Lung (tissue), 11 donors: ENCODE measurements at regions not wholly inside any gene's neighbourhood (a gene's known extent, or its start where the extent isn't known, plus 50 kb on each side); places are given as distances from the start of the nearest gene placed in this dataset.
A peak's percentile ranks its signal among the peaks of the same experiment; 100 is the strongest.

Experiments used
- ATAC-seq: fragments of 200-7000 bp; cut with Tn5 transposase; one replicate; pipeline ENCODE4 v1.9.1; 2020; ENCODE audit warnings: moderate number of reproducible peaks; ENCODE audit not compliant: insufficient read depth, low FRiP score
- DNase-seq, 3 donors: peaks; one replicate each; pipeline ENCODE4 v3.0.0-alpha.2; 2013 to 2017
- H3K27ac ChIP-seq, 2 donors: one replicate each; pipeline ENCODE4 v1.5.1; 2013; ENCODE audit warnings: mild to moderate bottlenecking in 2 of 2, moderate library complexity in 2 of 2, control low read depth in 1 of 2, inconsistent platforms in 1 of 2, low read depth in 1 of 2, low read length in 1 of 2
- H3K27me3 ChIP-seq, 3 donors: one replicate each; pipeline ENCODE4 v1.5.1; 2013; ENCODE audit warnings: low read length in 2 of 3; ENCODE audit not compliant: control insufficient read depth in 3 of 3, insufficient read depth in 3 of 3
- H3K36me3 ChIP-seq, 4 donors: one replicate each; pipeline ENCODE4 v1.5.1; 2013; ENCODE audit warnings: low read length in 4 of 4, mild to moderate bottlenecking in 1 of 4, moderate library complexity in 1 of 4; ENCODE audit not compliant: control insufficient read depth in 4 of 4, insufficient read depth in 4 of 4
- H3K4me1 ChIP-seq, 5 donors: one replicate each; pipeline ENCODE4 v1.5.1; 2013; ENCODE audit warnings: low read length in 5 of 5, mild to moderate bottlenecking in 2 of 5, moderate library complexity in 1 of 5; ENCODE audit not compliant: control insufficient read depth in 5 of 5, insufficient read depth in 5 of 5
- H3K4me3 ChIP-seq: one replicate; pipeline ENCODE4 v1.5.1; 2013; ENCODE audit warnings: mild to moderate bottlenecking, control low read depth, moderate library complexity
- H3K9ac ChIP-seq, 2 donors: one replicate each; pipeline ENCODE4 v1.5.1; 2013; ENCODE audit warnings: low read length in 2 of 2, control low read depth in 1 of 2; ENCODE audit not compliant: insufficient read depth in 1 of 2
- H3K9me3 ChIP-seq, 4 donors: one replicate each; pipeline ENCODE4 v1.5.1; 2013; ENCODE audit warnings: low read length in 3 of 4, mild to moderate bottlenecking in 1 of 4, moderate library complexity in 1 of 4; ENCODE audit not compliant: control insufficient read depth in 4 of 4, insufficient read depth in 3 of 4
- WGBS, 2 donors: extraction: QIAGEN DNeasy Blood & Tissue Kit; methylation state at CpG; one replicate each; pipeline ENCODE4 v1.1.7; 2013; 5-methylcytosine and 5-hydroxymethylcytosine counted together
- TF ChIP-seq, protein P1 (sequence below): IDR thresholded peaks from 2 replicates; pipeline ENCODE4 v1.5.1; 2012; ENCODE audit warnings: mild to moderate bottlenecking; ENCODE audit errors: control extremely low read depth, extremely low read depth
- donor health status: control.
- donor health status: control.
- donor health status: Bipolar disorder and iron deficiency.
- donor health status: healthy.
- donor health status: DM: yes; HTN: yes; CAD: no.

- Histone ChIP-seq H3K9ac (no peak overlapping the region), H3K4me1 (peaks cover 0 to 14% (median 3%) of the 10 kb centered on the region in 5 donors), H3K4me3 (no peak overlapping the region), H3K9me3 (no peaks in the 10 kb centered on the region), H3K36me3 (no peaks in the 10 kb centered on the region), H3K27me3 (no peaks in the 10 kb centered on the region), H3K27ac (no peak overlapping the region)
- DNase-seq (peak in 2 of 3 donors; percentile 8 to 37), ATAC-seq (peak; percentile 47)
- WGBS, 2 donors, result 71 to 89% methylated on average over 2 of the region's 2 CpGs
- TF ChIP-seq, protein P1, sequence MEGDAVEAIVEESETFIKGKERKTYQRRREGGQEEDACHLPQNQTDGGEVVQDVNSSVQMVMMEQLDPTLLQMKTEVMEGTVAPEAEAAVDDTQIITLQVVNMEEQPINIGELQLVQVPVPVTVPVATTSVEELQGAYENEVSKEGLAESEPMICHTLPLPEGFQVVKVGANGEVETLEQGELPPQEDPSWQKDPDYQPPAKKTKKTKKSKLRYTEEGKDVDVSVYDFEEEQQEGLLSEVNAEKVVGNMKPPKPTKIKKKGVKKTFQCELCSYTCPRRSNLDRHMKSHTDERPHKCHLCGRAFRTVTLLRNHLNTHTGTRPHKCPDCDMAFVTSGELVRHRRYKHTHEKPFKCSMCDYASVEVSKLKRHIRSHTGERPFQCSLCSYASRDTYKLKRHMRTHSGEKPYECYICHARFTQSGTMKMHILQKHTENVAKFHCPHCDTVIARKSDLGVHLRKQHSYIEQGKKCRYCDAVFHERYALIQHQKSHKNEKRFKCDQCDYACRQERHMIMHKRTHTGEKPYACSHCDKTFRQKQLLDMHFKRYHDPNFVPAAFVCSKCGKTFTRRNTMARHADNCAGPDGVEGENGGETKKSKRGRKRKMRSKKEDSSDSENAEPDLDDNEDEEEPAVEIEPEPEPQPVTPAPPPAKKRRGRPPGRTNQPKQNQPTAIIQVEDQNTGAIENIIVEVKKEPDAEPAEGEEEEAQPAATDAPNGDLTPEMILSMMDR, result no peak
Observed at GRCh38 chr11:34788642-34789041, 127.5 kb downstream of the APIP start.

- Histone ChIP-seq H3K4me3 (no peak overlapping the region), H3K27me3 (no peaks in the 10 kb centered on the region), H3K9me3 (no peaks in the 10 kb centered on the region), H3K4me1 (peaks cover 0 to 6% (median 3%) of the 10 kb centered on the region in 5 donors), H3K9ac (no peak overlapping the region), H3K27ac (no peak overlapping the region), H3K36me3 (no peaks in the 10 kb centered on the region)
- 93 to 94% methylated on average over 1 of the region's 1 CpG for WGBS, 2 donors
- ATAC-seq (no peak), DNase-seq (no peak)
- TF ChIP-seq, protein P1, result no peak
Observed at GRCh38 chr11:34787895-34788294, 128.3 kb downstream of the APIP start.

GRCh38 chr11:34787348-34787747, 128.8 kb downstream of the APIP start:
- TF ChIP-seq, protein P1, result no peak
- Histone ChIP-seq H3K4me1 (peaks cover 0 to 3% (median 0%) of the 10 kb centered on the region in 5 donors), H3K4me3 (no peak overlapping the region), H3K9me3 (no peaks in the 10 kb centered on the region), H3K9ac (no peak overlapping the region), H3K27me3 (no peaks in the 10 kb centered on the region), H3K36me3 (no peaks in the 10 kb centered on the region), H3K27ac (no peak overlapping the region)
- DNase-seq (no peak), ATAC-seq (no peak)
- WGBS, 2 donors, result 73 to 76% methylated on average over 1 of the region's 1 CpG

DNA sequence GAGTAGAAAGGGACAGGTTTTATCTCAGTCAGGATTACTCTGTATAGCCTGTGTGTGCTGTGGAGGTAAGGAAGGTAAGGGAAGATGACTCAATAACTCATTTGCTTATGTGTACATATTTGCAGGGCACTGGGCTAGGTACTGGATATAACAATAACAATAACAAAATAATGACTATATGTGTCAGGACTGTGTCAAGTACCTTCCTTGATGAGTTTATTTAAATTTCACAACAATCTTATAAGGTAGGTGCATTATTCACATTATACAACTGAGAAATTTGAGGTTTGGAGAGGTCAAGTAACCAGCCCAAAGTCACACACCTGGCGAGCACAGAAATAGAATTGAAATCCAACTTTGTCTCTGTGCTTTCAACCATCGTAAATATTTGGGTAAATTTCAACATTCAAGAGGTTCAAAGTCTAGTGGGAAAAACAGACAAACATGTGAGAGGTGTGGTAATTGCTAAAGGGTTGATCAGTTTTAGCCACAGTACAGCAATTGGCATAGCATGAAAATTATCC, 131.8 kb downstream of the APIP start:
- ATAC-seq, result no peak
- H3K4me1 ChIP-seq, result peaks cover 0 to 3% (median 0%) of the 10 kb centered on the region in 5 donors
- H3K36me3 ChIP-seq, result no peaks in the 10 kb centered on the region
- H3K4me3 ChIP-seq, result no peak overlapping the region
- no peak for DNase-seq
- H3K9me3 ChIP-seq, result no peaks in the 10 kb centered on the region
- TF ChIP-seq, protein P1, result no peak
- H3K27ac ChIP-seq, result no peak overlapping the region
- WGBS, 2 donors, result 75 to 77% methylated on average over 2 of the region's 2 CpGs
- no peak overlapping the region for H3K9ac ChIP-seq
- no peaks in the 10 kb centered on the region for H3K27me3 ChIP-seq
